H9 (cell line): ENCODE measurements at regions not wholly inside any gene's neighbourhood (a gene's known extent, or its start where the extent isn't known, plus 50 kb on each side); places are given as distances from the start of the nearest gene placed in this dataset.

Experiments used
- DNase-seq: peaks from one replicate; pipeline ENCODE4 v3.0.0-alpha.2; 2017
- H2AFZ ChIP-seq: one replicate; pipeline ENCODE4 v1.6.1; 2013; ENCODE audit warnings: mild to moderate bottlenecking, low read length, control low read depth, moderate library complexity
- H2AK5ac ChIP-seq: 2 replicates; pipeline ENCODE4 v1.6.1; 2013; ENCODE audit warnings: low read length, control low read depth, mixed read lengths; ENCODE audit not compliant: insufficient read length
- H2BK120ac ChIP-seq: one replicate; pipeline ENCODE4 v1.6.1; 2013; ENCODE audit warnings: low read depth, mild to moderate bottlenecking, low read length, control low read depth, inconsistent platforms; ENCODE audit not compliant: poor library complexity, severe bottlenecking
- H2BK12ac ChIP-seq: 2 replicates; pipeline ENCODE4 v1.6.1; 2013; ENCODE audit warnings: low read length, control low read depth, mixed read lengths, low read depth; ENCODE audit not compliant: insufficient read length
- H2BK15ac ChIP-seq: 2 replicates; pipeline ENCODE4 v1.6.1; 2013; ENCODE audit warnings: low read depth, low read length, control low read depth
- H2BK20ac ChIP-seq: one replicate; pipeline ENCODE4 v1.6.1; 2013; ENCODE audit warnings: low read depth, mild to moderate bottlenecking, low read length, control low read depth, inconsistent platforms; ENCODE audit not compliant: poor library complexity, severe bottlenecking
- H2BK5ac ChIP-seq: 2 replicates; pipeline ENCODE4 v1.6.1; 2013; ENCODE audit warnings: low read length, control low read depth, mixed read lengths; ENCODE audit not compliant: insufficient read length
- H3K14ac ChIP-seq: 2 replicates; pipeline ENCODE4 v1.6.1; 2013; ENCODE audit warnings: low read length, control low read depth; ENCODE audit not compliant: insufficient read depth
- H3K18ac ChIP-seq: 2 replicates; pipeline ENCODE4 v1.6.1; 2013; ENCODE audit warnings: low read depth, mild to moderate bottlenecking, mixed read lengths, low read length, control low read depth; ENCODE audit not compliant: insufficient read length
- H3K23ac ChIP-seq: 2 replicates; pipeline ENCODE4 v1.6.1; 2013; ENCODE audit warnings: low read length, control low read depth, mixed read lengths, low read depth; ENCODE audit not compliant: insufficient read length
- H3K23me2 ChIP-seq: 2 replicates; pipeline ENCODE4 v1.6.1; 2013; ENCODE audit warnings: low read depth, mild to moderate bottlenecking, mixed read lengths, low read length, control low read depth; ENCODE audit not compliant: insufficient read length, poor library complexity, severe bottlenecking
- H3K27ac ChIP-seq: 2 replicates; pipeline ENCODE4 v1.5.1; 2013; ENCODE audit warnings: low read length, control low read depth, mixed read lengths, low read depth; ENCODE audit not compliant: insufficient read length
- H3K27me3 ChIP-seq: 2 replicates; pipeline ENCODE4 v1.6.1; 2013; ENCODE audit warnings: low read length, control low read depth, inconsistent platforms; ENCODE audit not compliant: insufficient read depth
- H3K4ac ChIP-seq: 2 replicates; pipeline ENCODE4 v1.6.1; 2013; ENCODE audit warnings: low read depth, mild to moderate bottlenecking, control low read depth, inconsistent platforms, low read length, moderate library complexity
- H3K4me1 ChIP-seq: 2 replicates; pipeline ENCODE4 v1.6.1; 2013; ENCODE audit warnings: low read length, control low read depth, inconsistent platforms; ENCODE audit not compliant: insufficient read depth
- H3K4me2 ChIP-seq: 2 replicates; pipeline ENCODE4 v1.6.1; 2013; ENCODE audit warnings: low read length, control low read depth, mixed read lengths; ENCODE audit not compliant: insufficient read length, insufficient read depth
- H3K56ac ChIP-seq: 2 replicates; pipeline ENCODE4 v1.6.1; 2013; ENCODE audit warnings: low read depth, mild to moderate bottlenecking, mixed read lengths, low read length, control low read depth; ENCODE audit not compliant: insufficient read length
- H3K79me1 ChIP-seq: 2 replicates; pipeline ENCODE4 v1.6.1; 2013; ENCODE audit warnings: low read depth, mild to moderate bottlenecking, moderate library complexity, low read length, control low read depth, inconsistent platforms; ENCODE audit not compliant: insufficient read depth, poor library complexity, severe bottlenecking
- H3K79me2 ChIP-seq: 2 replicates; pipeline ENCODE4 v1.6.1; 2013; ENCODE audit warnings: low read length, control low read depth, inconsistent platforms; ENCODE audit not compliant: insufficient read depth
- H3K9ac ChIP-seq: 2 replicates; pipeline ENCODE4 v1.6.1; 2013; ENCODE audit warnings: low read length, control low read depth, mixed read lengths; ENCODE audit not compliant: insufficient read length; ENCODE audit errors: extremely low read depth
- H3K9me3 ChIP-seq: one replicate; pipeline ENCODE4 v1.6.1; 2013; ENCODE audit warnings: low read depth, low read length, inconsistent platforms; ENCODE audit not compliant: control insufficient read depth
- H3T11ph ChIP-seq: one replicate; pipeline ENCODE4 v1.6.1; 2013; ENCODE audit warnings: mild to moderate bottlenecking, low read length, control low read depth, inconsistent platforms
- H4K20me1 ChIP-seq: one replicate; pipeline ENCODE4 v1.6.1; 2013; ENCODE audit not compliant: control insufficient read depth, insufficient read length, insufficient read depth
- H4K5ac ChIP-seq: 2 replicates; pipeline ENCODE4 v1.6.1; 2013; ENCODE audit warnings: low read depth, mild to moderate bottlenecking, mixed read lengths, low read length, control low read depth; ENCODE audit not compliant: insufficient read length
- H4K8ac ChIP-seq: replicated peaks from 2 replicates; pipeline ENCODE4 v1.6.1; 2013; ENCODE audit warnings: low read length, control low read depth, mixed read lengths, low read depth; ENCODE audit not compliant: insufficient read length
- H4K91ac ChIP-seq: 2 replicates; pipeline ENCODE4 v1.6.1; 2013; ENCODE audit warnings: low read depth, mild to moderate bottlenecking, moderate library complexity, mixed read lengths, low read length, control low read depth; ENCODE audit not compliant: insufficient read length
- H3K27ac Mint-ChIP-seq, 3 experiments: 2 replicates in 2 of 3; 3 replicates in 1 of 3; pipeline ENCODE4 v1.8.0; 2020 to 2021; ENCODE audit warnings: mixed read lengths in 3 of 3, mild to moderate bottlenecking in 1 of 3, moderate library complexity in 1 of 3
- H3K27me3 Mint-ChIP-seq: 2 replicates; pipeline ENCODE4 v1.8.0; 2021; ENCODE audit warnings: low read depth, mild to moderate bottlenecking, moderate library complexity, mixed read lengths
- H3K36me3 Mint-ChIP-seq, 3 experiments: 2 replicates in 2 of 3; 3 replicates in 1 of 3; pipeline ENCODE4 v1.8.0; 2020 to 2021; ENCODE audit warnings: low read depth in 3 of 3, mixed read lengths in 3 of 3; ENCODE audit not compliant: insufficient read depth in 1 of 3
- H3K4me1 Mint-ChIP-seq, 2 experiments: 2 replicates each; pipeline ENCODE4 v1.8.0; 2020; ENCODE audit warnings: mixed read lengths in 2 of 2
- H3K4me3 Mint-ChIP-seq, 2 experiments: 2 replicates in 1 of 2; 3 replicates in 1 of 2; pipeline ENCODE4 v1.8.0; 2020 to 2021; ENCODE audit warnings: mild to moderate bottlenecking in 2 of 2, mixed read lengths in 2 of 2, moderate library complexity in 1 of 2
- H3K9me3 Mint-ChIP-seq, 2 experiments: 2 replicates in 1 of 2; 3 replicates in 1 of 2; pipeline ENCODE4 v1.8.0; 2020; ENCODE audit warnings: mild to moderate bottlenecking in 2 of 2, mixed read lengths in 2 of 2, moderate library complexity in 1 of 2
- WGBS: extraction: QIAGEN DNeasy Blood & Tissue Kit; methylation state at CpG from one replicate; pipeline ENCODE4 v1.1.7; 2013; ENCODE audit warnings: missing lambda C conversion rate, low lambda C conversion rate, mixed read lengths; ENCODE audit not compliant: insufficient read length; ENCODE audit errors: extremely low coverage; 5-methylcytosine and 5-hydroxymethylcytosine counted together
- TF ChIP-seq, protein P1 (sequence below): fragments of 200-600 bp; sonication (generic); conservative IDR thresholded peaks from 3 replicates; pipeline ENCODE4 v1.8.0; 2021; ENCODE audit warnings: antibody characterized with exemption, mild to moderate bottlenecking

DNA sequence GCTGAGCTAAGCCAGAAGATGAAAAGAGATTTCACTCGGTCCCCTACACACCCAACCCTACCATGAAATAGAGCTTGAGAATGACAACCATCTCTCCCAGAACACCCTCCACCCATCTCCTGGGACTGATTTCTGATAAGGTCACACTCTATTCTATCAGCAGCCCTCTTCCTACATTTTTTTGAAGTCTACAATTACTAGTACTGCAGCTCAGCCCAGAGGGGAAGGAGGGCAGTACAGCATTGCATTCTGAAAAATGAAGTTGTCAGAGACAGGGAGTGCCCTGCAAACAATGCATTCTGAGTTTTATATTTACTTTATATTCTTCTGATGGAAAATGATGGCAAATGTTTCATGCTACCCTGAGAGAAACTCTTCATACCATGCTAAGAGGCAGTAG lies 318.5 kb downstream of the BCAT1 start:
- H4K8ac ChIP-seq = no peak overlapping the region
- Mint-ChIP-seq H3K4me1 (no peaks in the 10 kb centered on the region), H3K36me3 (no peaks in the 10 kb centered on the region), H3K9me3 (no peaks in the 10 kb centered on the region; a peak in 1 of 5 replicates), H3K4me3 (no peak overlapping the region), H3K27me3 (no peaks in the 10 kb centered on the region; the same call in 1 of the 2 replicates), H3K27ac (no peak overlapping the region)
- H3K9ac ChIP-seq = no peak overlapping the region
- no peak overlapping the region for H4K91ac ChIP-seq
- H3T11ph ChIP-seq = no peak overlapping the region
- no peak overlapping the region for H2BK20ac ChIP-seq
- TF ChIP-seq, protein P1, sequence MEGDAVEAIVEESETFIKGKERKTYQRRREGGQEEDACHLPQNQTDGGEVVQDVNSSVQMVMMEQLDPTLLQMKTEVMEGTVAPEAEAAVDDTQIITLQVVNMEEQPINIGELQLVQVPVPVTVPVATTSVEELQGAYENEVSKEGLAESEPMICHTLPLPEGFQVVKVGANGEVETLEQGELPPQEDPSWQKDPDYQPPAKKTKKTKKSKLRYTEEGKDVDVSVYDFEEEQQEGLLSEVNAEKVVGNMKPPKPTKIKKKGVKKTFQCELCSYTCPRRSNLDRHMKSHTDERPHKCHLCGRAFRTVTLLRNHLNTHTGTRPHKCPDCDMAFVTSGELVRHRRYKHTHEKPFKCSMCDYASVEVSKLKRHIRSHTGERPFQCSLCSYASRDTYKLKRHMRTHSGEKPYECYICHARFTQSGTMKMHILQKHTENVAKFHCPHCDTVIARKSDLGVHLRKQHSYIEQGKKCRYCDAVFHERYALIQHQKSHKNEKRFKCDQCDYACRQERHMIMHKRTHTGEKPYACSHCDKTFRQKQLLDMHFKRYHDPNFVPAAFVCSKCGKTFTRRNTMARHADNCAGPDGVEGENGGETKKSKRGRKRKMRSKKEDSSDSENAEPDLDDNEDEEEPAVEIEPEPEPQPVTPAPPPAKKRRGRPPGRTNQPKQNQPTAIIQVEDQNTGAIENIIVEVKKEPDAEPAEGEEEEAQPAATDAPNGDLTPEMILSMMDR = peak; percentile 51; the same call in 2 of the 3 replicates
- H2BK120ac ChIP-seq = no peak overlapping the region
- no peaks in the 10 kb centered on the region for H4K20me1 ChIP-seq
- no peak overlapping the region for H3K23ac ChIP-seq
- no peak overlapping the region for H3K4ac ChIP-seq
- H3K27me3 ChIP-seq = no peaks in the 10 kb centered on the region
- no peaks in the 10 kb centered on the region for H3K4me1 ChIP-seq
- no peaks in the 10 kb centered on the region for H3K79me2 ChIP-seq
- no peak overlapping the region for H2BK5ac ChIP-seq
- H3K18ac ChIP-seq = no peak overlapping the region
- no peak for DNase-seq
- H3K9me3 ChIP-seq = no peaks in the 10 kb centered on the region
- no peaks in the 10 kb centered on the region for H3K79me1 ChIP-seq
- H2BK15ac ChIP-seq = no peak overlapping the region
- no peaks in the 10 kb centered on the region for H3K23me2 ChIP-seq
- no peak overlapping the region for H3K56ac ChIP-seq
- no peak overlapping the region for H4K5ac ChIP-seq
- H2AFZ ChIP-seq = no peak overlapping the region
- WGBS = no CpG with 5 or more reads among the region's 1 CpG
- no peak overlapping the region for H3K27ac ChIP-seq
- H2BK12ac ChIP-seq = no peak overlapping the region
- no peak overlapping the region for H3K4me2 ChIP-seq
- H2AK5ac ChIP-seq = no peak overlapping the region
- H3K14ac ChIP-seq = no peak overlapping the region
